ENCODE measurements at regions not wholly inside any gene's neighbourhood (a gene's known extent, or its start where the extent isn't known, plus 50 kb on each side); places are given as distances from the start of the nearest gene placed in this dataset.

- TF ChIP-seq, protein P1, sequence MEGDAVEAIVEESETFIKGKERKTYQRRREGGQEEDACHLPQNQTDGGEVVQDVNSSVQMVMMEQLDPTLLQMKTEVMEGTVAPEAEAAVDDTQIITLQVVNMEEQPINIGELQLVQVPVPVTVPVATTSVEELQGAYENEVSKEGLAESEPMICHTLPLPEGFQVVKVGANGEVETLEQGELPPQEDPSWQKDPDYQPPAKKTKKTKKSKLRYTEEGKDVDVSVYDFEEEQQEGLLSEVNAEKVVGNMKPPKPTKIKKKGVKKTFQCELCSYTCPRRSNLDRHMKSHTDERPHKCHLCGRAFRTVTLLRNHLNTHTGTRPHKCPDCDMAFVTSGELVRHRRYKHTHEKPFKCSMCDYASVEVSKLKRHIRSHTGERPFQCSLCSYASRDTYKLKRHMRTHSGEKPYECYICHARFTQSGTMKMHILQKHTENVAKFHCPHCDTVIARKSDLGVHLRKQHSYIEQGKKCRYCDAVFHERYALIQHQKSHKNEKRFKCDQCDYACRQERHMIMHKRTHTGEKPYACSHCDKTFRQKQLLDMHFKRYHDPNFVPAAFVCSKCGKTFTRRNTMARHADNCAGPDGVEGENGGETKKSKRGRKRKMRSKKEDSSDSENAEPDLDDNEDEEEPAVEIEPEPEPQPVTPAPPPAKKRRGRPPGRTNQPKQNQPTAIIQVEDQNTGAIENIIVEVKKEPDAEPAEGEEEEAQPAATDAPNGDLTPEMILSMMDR (IDR thresholded peaks at IDR 0.05; ENCODE audit: poor library complexity): no peak
- TF ChIP-seq EZH2 (IDR thresholded peaks at IDR 0.05; ENCODE audit: borderline replicate concordance): no peak
Measured at GRCh38 chr10:129288999-129289584, 177.9 kb upstream of the MGMT start.
